ENCODE measurements at regions not wholly inside any gene's neighbourhood (a gene's known extent, or its start where the extent isn't known, plus 50 kb on each side); places are given as distances from the start of the nearest gene placed in this dataset.

DNA sequence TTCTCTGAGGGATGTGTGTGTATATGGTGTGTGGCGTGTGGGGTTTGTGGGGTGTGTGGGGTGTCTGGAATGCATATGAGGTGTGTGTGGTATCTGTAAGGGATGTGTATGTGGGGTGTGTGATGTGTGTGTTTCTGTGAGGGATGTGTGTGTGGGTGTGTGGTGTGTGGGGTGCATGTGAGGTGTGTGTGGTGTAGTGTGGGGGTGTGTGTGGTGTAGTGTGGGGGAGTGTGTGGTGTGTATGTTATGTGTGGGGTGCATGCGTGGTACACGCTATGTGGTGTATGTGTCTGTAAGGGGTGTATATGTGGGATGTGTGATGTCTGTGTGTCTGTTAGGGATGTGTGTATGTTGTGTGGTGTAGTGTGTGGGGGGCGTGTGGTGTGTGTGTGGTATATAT is 300.0 kb downstream of the FGF9 start:
- no TSS peak for BruUV-seq (replicated peaks)
- intact Hi-C loops (cut with micrococcal nuclease) = no loop called here
- Histone ChIP-seq H3K36me3 (ENCODE audit: control insufficient read depth in 2 of 2, extremely low read depth in 1 of 2, insufficient read depth in 2 of 2, low read length in 2 of 2) (no peaks in the 10 kb centered on the region), H4K20me1 (replicated peaks; ENCODE audit: control insufficient read depth, extremely low read depth, insufficient read depth, low read length) (no peaks in the 10 kb centered on the region), H3K27ac (ENCODE audit: insufficient read depth, low read depth, low read length) (no peak overlapping the region), H3K4me2 (ENCODE audit: insufficient read depth, low read length) (no peak overlapping the region), H3K27me3 (ENCODE audit: control insufficient read depth in 2 of 2, insufficient read depth in 2 of 2, low read length in 2 of 2) (no peaks in the 10 kb centered on the region), H3K9ac (replicated peaks; ENCODE audit: extremely low read depth, insufficient read depth, low read length) (no peak overlapping the region), H3K79me2 (ENCODE audit: control insufficient read depth, insufficient read depth, low read length) (no peaks in the 10 kb centered on the region), H3K4me1 (ENCODE audit: control insufficient read depth, extremely low read depth, insufficient read depth, low read length) (no peaks in the 10 kb centered on the region), H3K9me1 (replicated peaks; ENCODE audit: control insufficient read depth, extremely low read depth, insufficient read depth, low read length) (no peaks in the 10 kb centered on the region), H3K9me3 (replicated peaks; ENCODE audit: control insufficient read depth, insufficient read depth, low read length) (peaks cover 8% of the 10 kb centered on the region), H3K4me3 (replicated peaks in 1 of 3; ENCODE audit: insufficient read depth in 1 of 3, low read depth in 1 of 3, low read length in 3 of 3) (no peak overlapping the region), H2AFZ (ENCODE audit: low read depth, low read length) (no peak overlapping the region)
- POLR2A ChIA-PET = no interaction called here
- no peak for TF ChIP-seq POLR2AphosphoS5 (IDR thresholded peaks at IDR 0.05; ENCODE audit: insufficient read depth, low read depth, low read length)
- TF ChIP-seq GATA2 (IDR thresholded peaks at IDR 0.05; ENCODE audit: insufficient read depth, insufficient read length, low read depth, low read length) = no peak
- TF ChIP-seq, protein P1, sequence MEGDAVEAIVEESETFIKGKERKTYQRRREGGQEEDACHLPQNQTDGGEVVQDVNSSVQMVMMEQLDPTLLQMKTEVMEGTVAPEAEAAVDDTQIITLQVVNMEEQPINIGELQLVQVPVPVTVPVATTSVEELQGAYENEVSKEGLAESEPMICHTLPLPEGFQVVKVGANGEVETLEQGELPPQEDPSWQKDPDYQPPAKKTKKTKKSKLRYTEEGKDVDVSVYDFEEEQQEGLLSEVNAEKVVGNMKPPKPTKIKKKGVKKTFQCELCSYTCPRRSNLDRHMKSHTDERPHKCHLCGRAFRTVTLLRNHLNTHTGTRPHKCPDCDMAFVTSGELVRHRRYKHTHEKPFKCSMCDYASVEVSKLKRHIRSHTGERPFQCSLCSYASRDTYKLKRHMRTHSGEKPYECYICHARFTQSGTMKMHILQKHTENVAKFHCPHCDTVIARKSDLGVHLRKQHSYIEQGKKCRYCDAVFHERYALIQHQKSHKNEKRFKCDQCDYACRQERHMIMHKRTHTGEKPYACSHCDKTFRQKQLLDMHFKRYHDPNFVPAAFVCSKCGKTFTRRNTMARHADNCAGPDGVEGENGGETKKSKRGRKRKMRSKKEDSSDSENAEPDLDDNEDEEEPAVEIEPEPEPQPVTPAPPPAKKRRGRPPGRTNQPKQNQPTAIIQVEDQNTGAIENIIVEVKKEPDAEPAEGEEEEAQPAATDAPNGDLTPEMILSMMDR (IDR thresholded peaks at IDR 0.05; ENCODE audit: extremely low read depth in 1 of 2, insufficient read depth in 1 of 2, low read depth in 1 of 2, low read length in 2 of 2) = no peak
- no peak for TF ChIP-seq JUN (IDR thresholded peaks at IDR 0.05; ENCODE audit: borderline replicate concordance, insufficient read depth, insufficient read length, low read depth)
- TF ChIP-seq POLR2A (IDR thresholded peaks at IDR 0.05; ENCODE audit: low read depth, low read length) = no peak
- TF ChIP-seq, protein P2, sequence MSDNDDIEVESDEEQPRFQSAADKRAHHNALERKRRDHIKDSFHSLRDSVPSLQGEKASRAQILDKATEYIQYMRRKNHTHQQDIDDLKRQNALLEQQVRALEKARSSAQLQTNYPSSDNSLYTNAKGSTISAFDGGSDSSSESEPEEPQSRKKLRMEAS (IDR thresholded peaks at IDR 0.05; ENCODE audit: insufficient read depth, insufficient read length) = no peak
- no peak for TF ChIP-seq EZH2 (IDR thresholded peaks at IDR 0.05; ENCODE audit: borderline replicate concordance, low read depth, low read length, severe bottlenecking)
- no peak for TF ChIP-seq MYC (IDR thresholded peaks at IDR 0.05; ENCODE audit: low read depth, low read length)
- no peak for TF ChIP-seq FOS (IDR thresholded peaks at IDR 0.05; ENCODE audit: borderline replicate concordance, insufficient read depth, low read length)
- dilution Hi-C loops (cut with MboI; ENCODE audit: extremely low pct_ligation_motif_present, low sequenced_read_pairs) = no loop called here
- CTCF ChIA-PET = no interaction called here
- FAIRE-seq (no peak), DNase-seq (ENCODE audit: low read depth, low spot score) (no peak)

All from endothelial cell of umbilical vein (primary cell).